Heart right ventricle (tissue), 16 donors: ENCODE measurements at regions not wholly inside any gene's neighbourhood (a gene's known extent, or its start where the extent isn't known, plus 50 kb on each side); places are given as distances from the start of the nearest gene placed in this dataset.

Source experiments
- ATAC-seq, 8 donors: fragments of 200-7000 bp; cut with Tn5 transposase; one replicate each; pipeline ENCODE4 v1.9.1; 2020; ENCODE audit warnings: mild to moderate bottlenecking in 8 of 8, moderate library complexity in 8 of 8, moderate number of reproducible peaks in 1 of 8
- DNase-seq, 2 donors: peaks; one replicate each; pipeline ENCODE4 v3.0.0-alpha.2; 2020
- H3K27ac ChIP-seq, 10 donors: fragments of 200-600 bp; sonication (generic) in 2 of 10; one replicate each; pipeline versions ENCODE4 v1.5.0 to v1.8.0; 2020 to 2022; ENCODE audit warnings: mild to moderate bottlenecking in 3 of 10
- H3K27me3 ChIP-seq, 7 donors: fragments of 200-600 bp; one replicate each; pipeline ENCODE4 v1.8.0; 2021 to 2022; ENCODE audit warnings: mild to moderate bottlenecking in 2 of 7
- H3K36me3 ChIP-seq, 9 donors: fragments of 200-600 bp; sonication (generic) in 1 of 9; one replicate each; pipeline versions ENCODE4 v1.5.0 to v1.8.0; 2020 to 2022; ENCODE audit warnings: mild to moderate bottlenecking in 2 of 9
- H3K4me1 ChIP-seq, 9 donors: fragments of 200-600 bp; sonication (generic) in 1 of 9; one replicate each; pipeline versions ENCODE4 v1.5.0 to v1.8.0; 2020 to 2022; ENCODE audit warnings: mild to moderate bottlenecking in 4 of 9
- H3K4me3 ChIP-seq, 10 donors: fragments of 200-600 bp; sonication (generic) in 2 of 10; one replicate each; pipeline versions ENCODE4 v1.5.0 to v1.8.0; 2020 to 2022; ENCODE audit warnings: mild to moderate bottlenecking in 7 of 10, moderate library complexity in 2 of 10
- H3K9me3 ChIP-seq, 11 donors: fragments of 200-600 bp in 10 of 11; sonication (generic) in 2 of 11; one replicate each; pipeline versions ENCODE4 v1.5.0 to v1.8.0; 2013 to 2022; ENCODE audit warnings: mild to moderate bottlenecking in 2 of 11, control low read depth in 1 of 11, moderate library complexity in 1 of 11
- CTCF ChIP-seq, 9 donors: fragments of 200-600 bp; sonication (generic) in 2 of 9; IDR thresholded peaks; one replicate each; pipeline versions ENCODE4 v1.5.0 to v1.8.0; 2021 to 2022; ENCODE audit warnings: antibody characterized with exemption in 9 of 9, mild to moderate bottlenecking in 5 of 9, moderate library complexity in 1 of 9
- WGBS, 2 donors: extraction: QIAGEN DNeasy Blood & Tissue Kit; methylation state at CpG; one replicate each; pipeline ENCODE4 v1.1.7; 2013; ENCODE audit warnings: inconsistent platforms in 1 of 2; 5-methylcytosine and 5-hydroxymethylcytosine counted together
- intact Hi-C, 10 donors: fragments of 100-400 bp; cut with DNase I; formaldehyde crosslinking; loops; one replicate each; pipeline versions ENCODE4 v1.11.1 to v1.14.2; 2022
- donor health status: Arrhythmogenic right ventricular cardiomyopathy.
- donor health status: ischemic (EF 13 %, LVEDD 7.1; RV severe dilation, severe dysfunction).
- donor health status: healthy with polysubstance abuse.
- donor health status: DM: no; HTN: yes; CAD: no.
- donor health status: DM: no; HTN: no; CAD: no.
- donor health status: ischemic (EF 25% LVEDD 6.9; RV normal size, moderate dysfunction).
- donor health status: ischemic (EF 25% LVEDD 5.7; RV mildly dilated, moderate dysfunction).
- donor health status: healthy.
- donor health status: DM: yes; HTN: yes; CAD: no.
- donor health status: Ischemic cardiomyopathy.
- donor health status: ischemic (EF 35%, LVEDD 5.7; RV mildly dilated, moderate dysfunction).
- donor health status: nonischemic (EF 11% LVEDD 7.7; RV severe dilation, severe dysfunction).
- donor health status: DM: yes; HTN: yes; CAD: no.
- donor health status: PGD.
- donor health status: ischemic (EF 29% LVEDD 5.4; RV normal size, mild dysfunction).
- donor health status: nonischemic (EF 23%, LVEDD 6.1; RV moderate dilation, normal function).

GRCh38 chr18:73653827-73654226, 493.8 kb downstream of the FBXO15 start:
- 73 to 82% methylated on average over 4 of the region's 4 CpGs for WGBS, 2 donors
- H3K27me3 ChIP-seq, result no peaks in the 10 kb centered on the region
- DNase-seq, result no peak
- H3K27ac ChIP-seq, result no peak overlapping the region
- TF ChIP-seq CTCF (IDR thresholded peaks at IDR 0.05), result no peak
- ATAC-seq, result no peak
- peaks cover 0 to 6% (median 0%) of the 10 kb centered on the region in 11 donors for H3K9me3 ChIP-seq
- intact Hi-C loops, result no loop called here
- H3K36me3 ChIP-seq, result no peaks in the 10 kb centered on the region
- H3K4me3 ChIP-seq, result no peak overlapping the region
- no peaks in the 10 kb centered on the region for H3K4me1 ChIP-seq

DNA sequence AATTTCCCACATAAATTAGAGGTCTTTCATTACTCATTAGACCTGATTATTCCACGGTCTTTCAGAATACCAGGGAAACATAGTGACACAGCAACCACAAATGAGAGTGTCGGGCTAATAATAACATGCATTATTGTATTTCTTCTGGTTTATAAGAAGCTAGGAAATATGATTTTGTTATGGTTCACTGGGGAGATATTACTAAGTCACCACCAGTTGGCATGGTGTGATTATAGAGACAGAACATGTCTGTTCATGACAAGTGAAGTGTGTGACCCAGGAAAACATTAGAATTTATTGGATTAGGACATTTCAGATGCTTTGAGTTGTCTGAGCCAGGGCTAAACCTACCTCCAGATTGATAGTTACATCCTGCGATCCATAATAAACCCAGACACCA, 494.4 kb downstream of the FBXO15 start:
- Histone ChIP-seq H3K4me3 (no peak overlapping the region), H3K4me1 (no peaks in the 10 kb centered on the region), H3K9me3 (peaks cover 0 to 6% (median 0%) of the 10 kb centered on the region in 11 donors), H3K27ac (no peak overlapping the region), H3K27me3 (no peaks in the 10 kb centered on the region), H3K36me3 (no peaks in the 10 kb centered on the region)
- DNase-seq (no peak), ATAC-seq (no peak)
- TF ChIP-seq CTCF (IDR thresholded peaks at IDR 0.05), result no peak
- 79 to 80% methylated on average over 3 of the region's 3 CpGs for WGBS, 2 donors
- intact Hi-C loops, result no loop called here

- no peak for ATAC-seq
- Histone ChIP-seq H3K9me3 (no peaks in the 10 kb centered on the region), H3K27me3 (no peaks in the 10 kb centered on the region), H3K4me3 (no peak overlapping the region), H3K4me1 (no peaks in the 10 kb centered on the region), H3K36me3 (no peaks in the 10 kb centered on the region), H3K27ac (no peak overlapping the region)
- DNase-seq, result no peak
- intact Hi-C loops, result no loop called here
- 69 to 77% methylated on average over 5 of the region's 5 CpGs for WGBS, 2 donors
- TF ChIP-seq CTCF (IDR thresholded peaks at IDR 0.05), result no peak
Measured at GRCh38 chr18:73647391-73647790, 500.2 kb downstream of the FBXO15 start.

DNA sequence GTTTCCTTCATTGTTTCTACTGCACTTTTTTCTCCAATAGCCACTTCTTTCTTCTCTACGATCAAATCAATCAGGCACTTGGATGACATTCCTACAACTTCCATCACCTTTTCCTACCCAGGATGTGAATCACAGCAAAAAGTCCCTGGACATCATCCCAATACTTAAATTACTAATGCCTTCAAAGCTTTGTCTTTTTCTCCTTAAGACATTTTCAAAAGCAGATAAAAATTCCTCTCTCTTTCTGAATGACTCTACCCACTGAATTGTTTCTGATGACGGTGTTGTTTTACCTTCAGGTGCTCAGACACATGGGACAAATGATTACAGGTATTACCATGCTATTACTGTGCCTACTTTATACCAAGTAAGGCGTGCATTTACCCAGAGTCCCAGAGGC, 500.9 kb downstream of the FBXO15 start:
- H3K4me1 ChIP-seq, result no peaks in the 10 kb centered on the region
- WGBS, 2 donors, result 50 to 60% methylated on average over 3 of the region's 3 CpGs
- DNase-seq (no peak), ATAC-seq (no peak)
- no peaks in the 10 kb centered on the region for H3K27me3 ChIP-seq
- TF ChIP-seq CTCF (IDR thresholded peaks at IDR 0.05), result no peak
- H3K27ac ChIP-seq, result no peak overlapping the region
- H3K4me3 ChIP-seq, result no peak overlapping the region
- H3K9me3 ChIP-seq, result no peaks in the 10 kb centered on the region
- intact Hi-C loops, result no loop called here
- H3K36me3 ChIP-seq, result no peaks in the 10 kb centered on the region

- Histone ChIP-seq H3K9me3 (no peaks in the 10 kb centered on the region), H3K27ac (peak overlapping the region in 1 of 10 donors; percentile 45), H3K27me3 (no peaks in the 10 kb centered on the region), H3K36me3 (no peaks in the 10 kb centered on the region), H3K4me1 (no peaks in the 10 kb centered on the region), H3K4me3 (no peak overlapping the region)
- no peak for TF ChIP-seq CTCF (IDR thresholded peaks at IDR 0.05)
- no peak for ATAC-seq
- no peak for DNase-seq
- intact Hi-C loops, result no loop called here
- WGBS, 2 donors, result 57 to 72% methylated on average over 4 of the region's 4 CpGs
Measured at GRCh38 chr18:73646196-73646595, 501.4 kb downstream of the FBXO15 start.
